IMR-90 (cell line): ENCODE measurements at regions not wholly inside any gene's neighbourhood (a gene's known extent, or its start where the extent isn't known, plus 50 kb on each side); places are given as distances from the start of the nearest gene placed in this dataset.

Experiments used
- CTCF ChIP-seq: conservative IDR thresholded peaks from 2 replicates; pipeline ENCODE4 v1.5.1; 2012; ENCODE audit warnings: mild to moderate bottlenecking, low read depth, low read length, improper control_type of control experiment
- SMC3 ChIP-seq: fragments of 150-350 bp; IDR thresholded peaks from 2 replicates; pipeline ENCODE4 v1.6.1; 2016; ENCODE audit warnings: low read depth, mild to moderate bottlenecking, antibody characterized with exemption, low read length, moderate library complexity

- no peak for TF ChIP-seq CTCF
- no peak for TF ChIP-seq SMC3
Measured at GRCh38 chr18:22739789-22740188, 193.3 kb upstream of the RBBP8 start.
